ENCODE measurements at regions not wholly inside any gene's neighbourhood (a gene's known extent, or its start where the extent isn't known, plus 50 kb on each side); places are given as distances from the start of the nearest gene placed in this dataset.

GRCh38 chr9:134271338-134272301 lies 54.6 kb upstream of the RXRA start:
- no peak overlapping the region for H3K27ac ChIP-seq (ENCODE audit: low read length)
- DNase-seq: no peak
- no peaks in the 10 kb centered on the region for H4K20me1 ChIP-seq (ENCODE audit: low read length)
- H3K79me2 ChIP-seq (ENCODE audit: low read length): no peaks in the 10 kb centered on the region
- TF ChIP-seq EZH2phosphoT487 (IDR thresholded peaks at IDR 0.05; ENCODE audit: borderline replicate concordance, low read length): no peak
- no peak for TF ChIP-seq EZH2 (IDR thresholded peaks at IDR 0.05; ENCODE audit: low read length, unreplicated experiment)
- no peak for TF ChIP-seq CTCF (conservative IDR thresholded peaks at IDR 0.05; ENCODE audit: low read depth, low read length)
- BruUV-seq (replicated peaks): no TSS peak
- POLR2A ChIA-PET (ENCODE audit: unreplicated experiment): interaction anchor here (0.6 kb wide), 1 partner anchor 1191 kb away, joined by 3 read pairs; no protein-coding TSS in a partner anchor
- intact Hi-C loops (cut with micrococcal nuclease): no loop called here
- H3K9me2 ChIP-seq (replicated peaks; ENCODE audit: low read length): no peaks in the 10 kb centered on the region
- H3K4me3 ChIP-seq (ENCODE audit: low read length): no peak overlapping the region
- CTCF ChIA-PET: no interaction called here
- H3K27me3 ChIP-seq (ENCODE audit: low read length): no peaks in the 10 kb centered on the region; the same call in 1 of the 2 replicates
- H3K9ac ChIP-seq (ENCODE audit: low read length): no peak overlapping the region
- H3K4me1 ChIP-seq (ENCODE audit: insufficient read depth, low read length): no peaks in the 10 kb centered on the region
- no peaks in the 10 kb centered on the region for H3K36me3 ChIP-seq (ENCODE audit: low read depth, low read length)
- no peak overlapping the region for H3K4me2 ChIP-seq (ENCODE audit: low read length)
- no peaks in the 10 kb centered on the region for H3K9me3 ChIP-seq (ENCODE audit: low read length)
- no peak for ATAC-seq
- H3F3A ChIP-seq (ENCODE audit: low read length, unreplicated experiment): no peaks in the 10 kb centered on the region
- no peak overlapping the region for H2AFZ ChIP-seq (ENCODE audit: low read length)

GRCh38 chr9:134272302-134273023 lies 53.8 kb upstream of the RXRA start:
- no peak for TF ChIP-seq EZH2phosphoT487 (IDR thresholded peaks at IDR 0.05; ENCODE audit: borderline replicate concordance, low read length)
- TF ChIP-seq CTCF (conservative IDR thresholded peaks at IDR 0.05; ENCODE audit: low read depth, low read length): no peak
- TF ChIP-seq EZH2 (IDR thresholded peaks at IDR 0.05; ENCODE audit: low read length, unreplicated experiment): no peak
- no TSS peak for BruUV-seq (replicated peaks)
- Histone ChIP-seq H3K4me3 (ENCODE audit: low read length) (no peak overlapping the region), H3K9ac (ENCODE audit: low read length) (no peak overlapping the region), H3K79me2 (ENCODE audit: low read length) (no peaks in the 10 kb centered on the region), H3K36me3 (ENCODE audit: low read depth, low read length) (no peaks in the 10 kb centered on the region), H3K9me3 (ENCODE audit: low read length) (no peaks in the 10 kb centered on the region), H3K27me3 (ENCODE audit: low read length) (no peaks in the 10 kb centered on the region; the same call in 1 of the 2 replicates), H3K27ac (ENCODE audit: low read length) (no peak overlapping the region), H3K4me1 (ENCODE audit: insufficient read depth, low read length) (no peaks in the 10 kb centered on the region), H3K9me2 (replicated peaks; ENCODE audit: low read length) (no peaks in the 10 kb centered on the region), H2AFZ (ENCODE audit: low read length) (no peak overlapping the region), H3F3A (ENCODE audit: low read length, unreplicated experiment) (no peaks in the 10 kb centered on the region), H3K4me2 (ENCODE audit: low read length) (no peak overlapping the region), H4K20me1 (ENCODE audit: low read length) (no peaks in the 10 kb centered on the region)
- ATAC-seq (no peak), DNase-seq (no peak)
- ChIA-PET POLR2A (ENCODE audit: unreplicated experiment) (interaction anchor here (0.6 kb wide), 1 partner anchor 1190 kb away, joined by 3 read pairs; no protein-coding TSS in a partner anchor), CTCF (no interaction called here)
- intact Hi-C loops (cut with micrococcal nuclease): no loop called here

Data from PC-3 (cell line).